MM.1S (cell line): ENCODE measurements at regions not wholly inside any gene's neighbourhood (a gene's known extent, or its start where the extent isn't known, plus 50 kb on each side); places are given as distances from the start of the nearest gene placed in this dataset.
A peak's percentile ranks its signal among the peaks of the same experiment; 100 is the strongest.

ENCODE experiments used
- DNase-seq: peaks from one replicate; pipeline ENCODE4 v3.0.0-alpha.2; 2015
- H2AFZ ChIP-seq: fragments of 300-600 bp; sonication (generic); 2 replicates; pipeline ENCODE4 v1.6.0; 2016; ENCODE audit warnings: antibody characterized with exemption, low read length
- H3F3A ChIP-seq: fragments of 300-600 bp; sonication (generic); 2 replicates; pipeline ENCODE4 v1.6.1; 2016; ENCODE audit warnings: mild to moderate bottlenecking, antibody characterized with exemption, low read length, moderate library complexity, mixed read lengths; ENCODE audit not compliant: insufficient read depth
- H3K27ac ChIP-seq: fragments of 300-600 bp; sonication (generic); 2 replicates; pipeline ENCODE4 v1.5.1; 2016; ENCODE audit warnings: mild to moderate bottlenecking, low read length
- H3K27me3 ChIP-seq: fragments of 300-600 bp; sonication (generic); replicated peaks from 2 replicates; pipeline ENCODE4 v1.6.0; 2016; ENCODE audit warnings: low read length; ENCODE audit not compliant: insufficient read depth
- H3K36me3 ChIP-seq: fragments of 300-600 bp; sonication (generic); replicated peaks from 2 replicates; pipeline ENCODE4 v1.6.1; 2016; ENCODE audit warnings: mild to moderate bottlenecking, low read length, mixed read lengths; ENCODE audit not compliant: insufficient read depth
- H3K4me1 ChIP-seq: fragments of 300-600 bp; sonication (generic); 2 replicates; pipeline ENCODE4 v1.6.1; 2016; ENCODE audit warnings: low read length, mixed read lengths
- H3K4me2 ChIP-seq: fragments of 300-600 bp; sonication (generic); 2 replicates; pipeline ENCODE4 v1.6.0; 2016; ENCODE audit warnings: low read depth, low read length
- H3K4me3 ChIP-seq: fragments of 300-600 bp; sonication (generic); 2 replicates; pipeline ENCODE4 v1.5.1; 2016; ENCODE audit warnings: low read length, mixed read lengths
- H3K79me2 ChIP-seq: fragments of 300-600 bp; sonication (generic); 2 replicates; pipeline ENCODE4 v1.6.1; 2016; ENCODE audit warnings: mixed run types, low read length, mixed read lengths
- H3K9ac ChIP-seq: fragments of 300-600 bp; sonication (generic); 2 replicates; pipeline ENCODE4 v1.6.1; 2016; ENCODE audit warnings: low read length, mixed read lengths
- H3K9me2 ChIP-seq: fragments of 300-600 bp; sonication (generic); replicated peaks from 2 replicates; pipeline ENCODE4 v1.6.1; 2016; ENCODE audit warnings: mild to moderate bottlenecking, low read length, mixed read lengths; ENCODE audit not compliant: insufficient read depth
- H3K9me3 ChIP-seq: fragments of 300-600 bp; sonication (generic); replicated peaks from 2 replicates; pipeline ENCODE4 v1.6.1; 2016; ENCODE audit warnings: mild to moderate bottlenecking, low read length, mixed read lengths; ENCODE audit not compliant: insufficient read depth
- H4K20me1 ChIP-seq: fragments of 300-600 bp; sonication (generic); 2 replicates; pipeline ENCODE4 v1.6.1; 2016; ENCODE audit warnings: mild to moderate bottlenecking, low read length, moderate library complexity, mixed read lengths; ENCODE audit not compliant: insufficient read depth
- EZH2 ChIP-seq: fragments of 300-600 bp; sonication (generic); optimal IDR thresholded peaks from 2 replicates; pipeline ENCODE3; 2017; ENCODE audit warnings: low read depth, mild to moderate bottlenecking, antibody characterized with exemption, low read length, mixed read lengths
- EZH2phosphoT487 ChIP-seq: fragments of 300-600 bp; sonication (generic); IDR thresholded peaks from 2 replicates; pipeline ENCODE4 v1.6.1; 2018; ENCODE audit warnings: antibody characterized with exemption, low read length
- TF ChIP-seq, protein P1 (sequence below): fragments of 300-600 bp; sonication (generic); IDR thresholded peaks from 2 replicates; pipeline ENCODE4 v1.5.1; 2016; ENCODE audit warnings: antibody characterized with exemption, low read length, mixed read lengths

DNA sequence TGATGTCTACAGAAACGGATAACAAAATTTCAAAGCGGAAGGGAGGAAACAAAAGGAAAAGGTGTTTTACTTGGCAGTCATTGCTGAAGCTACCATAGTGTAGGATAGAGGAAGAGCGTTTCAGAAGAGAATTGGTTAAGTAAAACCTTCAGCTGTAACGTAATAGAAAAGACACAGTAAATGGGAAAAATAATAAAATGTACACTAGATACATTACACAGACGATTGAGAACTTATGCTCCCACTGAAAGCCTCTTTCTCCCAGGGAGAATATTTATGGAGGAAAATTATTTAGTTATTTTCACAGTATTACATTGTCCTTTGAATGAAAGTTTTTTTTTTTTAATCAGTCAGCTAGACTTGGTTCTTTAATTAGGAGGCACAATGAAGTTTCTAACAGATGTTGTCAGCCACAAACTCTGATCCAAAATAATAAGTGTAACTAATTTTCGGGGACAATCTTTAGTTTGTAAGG lies 90.7 kb upstream of the PRDM1 start:
- no peak for TF ChIP-seq EZH2
- TF ChIP-seq, protein P1, sequence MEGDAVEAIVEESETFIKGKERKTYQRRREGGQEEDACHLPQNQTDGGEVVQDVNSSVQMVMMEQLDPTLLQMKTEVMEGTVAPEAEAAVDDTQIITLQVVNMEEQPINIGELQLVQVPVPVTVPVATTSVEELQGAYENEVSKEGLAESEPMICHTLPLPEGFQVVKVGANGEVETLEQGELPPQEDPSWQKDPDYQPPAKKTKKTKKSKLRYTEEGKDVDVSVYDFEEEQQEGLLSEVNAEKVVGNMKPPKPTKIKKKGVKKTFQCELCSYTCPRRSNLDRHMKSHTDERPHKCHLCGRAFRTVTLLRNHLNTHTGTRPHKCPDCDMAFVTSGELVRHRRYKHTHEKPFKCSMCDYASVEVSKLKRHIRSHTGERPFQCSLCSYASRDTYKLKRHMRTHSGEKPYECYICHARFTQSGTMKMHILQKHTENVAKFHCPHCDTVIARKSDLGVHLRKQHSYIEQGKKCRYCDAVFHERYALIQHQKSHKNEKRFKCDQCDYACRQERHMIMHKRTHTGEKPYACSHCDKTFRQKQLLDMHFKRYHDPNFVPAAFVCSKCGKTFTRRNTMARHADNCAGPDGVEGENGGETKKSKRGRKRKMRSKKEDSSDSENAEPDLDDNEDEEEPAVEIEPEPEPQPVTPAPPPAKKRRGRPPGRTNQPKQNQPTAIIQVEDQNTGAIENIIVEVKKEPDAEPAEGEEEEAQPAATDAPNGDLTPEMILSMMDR = no peak
- TF ChIP-seq EZH2phosphoT487 = no peak
- Histone ChIP-seq H3F3A (peaks cover 21% of the 10 kb centered on the region), H3K9me3 (no peaks in the 10 kb centered on the region), H3K9ac (peak overlapping the region; percentile 95), H3K4me2 (peak overlapping the region; percentile 91), H3K4me3 (peak overlapping the region; percentile 94), H3K27me3 (peaks cover 31% of the 10 kb centered on the region), H4K20me1 (no peaks in the 10 kb centered on the region), H2AFZ (peak overlapping the region; percentile 68; the same call in 1 of the 2 replicates), H3K36me3 (no peaks in the 10 kb centered on the region), H3K79me2 (peaks cover 89% of the 10 kb centered on the region), H3K4me1 (peaks cover 2% of the 10 kb centered on the region; the same call in 1 of the 2 replicates), H3K9me2 (no peaks in the 10 kb centered on the region), H3K27ac (peak overlapping the region; percentile 88)
- DNase-seq = no peak

DNA sequence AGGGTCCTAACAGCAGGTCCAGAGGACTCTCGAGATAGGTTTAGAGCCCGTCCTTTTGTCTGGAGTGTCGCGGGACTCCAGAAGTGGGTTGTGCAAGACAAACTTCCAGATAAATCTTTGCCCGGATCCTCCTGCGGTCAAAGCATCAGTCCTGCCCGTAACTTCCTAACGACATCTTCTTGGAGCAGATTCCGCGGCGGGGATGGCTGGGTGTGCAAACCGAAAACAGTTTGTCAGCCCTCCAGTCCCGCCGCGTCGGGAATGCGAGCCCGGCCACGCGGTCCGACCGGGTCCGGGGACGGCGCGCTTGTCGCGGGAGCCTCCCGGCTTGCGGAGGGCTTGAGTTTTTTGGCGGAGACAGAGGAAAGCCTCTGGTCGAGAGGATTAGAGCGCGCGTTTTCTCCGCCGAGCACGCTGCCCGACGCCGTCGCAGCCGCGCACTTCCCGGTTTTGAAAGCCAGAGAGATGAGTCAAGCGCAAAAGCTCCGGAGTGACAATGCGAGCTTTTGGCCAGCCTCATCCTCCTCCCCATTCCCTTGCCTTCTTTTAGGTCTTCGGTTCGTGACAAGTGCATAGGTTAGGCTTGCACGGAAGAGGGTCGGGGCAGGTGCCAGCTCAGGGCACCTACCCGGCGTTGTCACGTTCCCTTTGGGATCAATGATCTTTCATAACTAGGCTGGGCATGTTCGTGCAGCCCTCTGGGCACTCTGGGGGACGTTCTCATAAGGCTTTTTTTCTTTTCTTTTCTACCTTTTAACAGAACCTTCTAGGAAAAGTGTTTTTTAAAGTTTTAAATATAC lies 91.3 kb upstream of the PRDM1 start:
- Histone ChIP-seq H3F3A (peaks cover 21% of the 10 kb centered on the region), H4K20me1 (no peaks in the 10 kb centered on the region), H3K36me3 (no peaks in the 10 kb centered on the region), H3K9me2 (no peaks in the 10 kb centered on the region), H3K79me2 (peaks cover 84% of the 10 kb centered on the region), H2AFZ (peak overlapping the region; percentile 68), H3K27ac (peak overlapping the region; percentile 88), H3K9me3 (no peaks in the 10 kb centered on the region), H3K27me3 (peaks cover 37% of the 10 kb centered on the region), H3K4me2 (peak overlapping the region; percentile 91), H3K4me3 (peak overlapping the region; percentile 94), H3K9ac (peak overlapping the region; percentile 95), H3K4me1 (peaks cover 2% of the 10 kb centered on the region; the same call in 1 of the 2 replicates)
- peak; percentile 46 for DNase-seq
- TF ChIP-seq EZH2phosphoT487 (no peak), EZH2 (no peak)
- TF ChIP-seq, protein P1 = no peak

DNA sequence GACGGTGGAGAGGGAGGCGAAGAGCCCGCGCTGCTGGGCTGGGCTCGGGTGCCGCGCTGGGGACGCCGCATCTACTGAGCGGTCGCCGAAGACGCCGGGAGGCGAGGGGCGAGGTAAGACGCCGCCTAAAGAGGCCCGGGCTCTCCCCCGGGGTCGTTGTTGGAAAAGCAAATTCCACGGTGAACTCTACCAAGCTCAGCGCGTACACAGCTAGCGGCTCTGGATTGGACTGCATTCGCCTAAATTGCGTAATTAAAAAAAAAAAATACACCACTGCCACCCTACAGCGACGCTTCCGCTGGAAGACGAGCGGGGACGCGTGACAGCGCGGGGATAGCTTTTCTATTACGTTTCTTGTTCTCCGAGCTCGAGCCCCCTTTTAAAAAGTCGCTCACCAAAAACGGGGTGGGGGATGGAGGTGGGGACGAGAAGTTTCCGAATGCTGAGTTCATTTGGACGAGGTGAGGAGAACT lies 92.0 kb upstream of the PRDM1 start:
- Histone ChIP-seq H3K9ac (peak overlapping the region; percentile 95), H3K27ac (peak overlapping the region; percentile 88), H3K79me2 (peaks cover 77% of the 10 kb centered on the region), H3F3A (peaks cover 21% of the 10 kb centered on the region), H3K9me3 (no peaks in the 10 kb centered on the region), H3K4me1 (peaks cover 2% of the 10 kb centered on the region; the same call in 1 of the 2 replicates), H3K4me2 (peak overlapping the region; percentile 91), H3K27me3 (peaks cover 38% of the 10 kb centered on the region), H2AFZ (peak overlapping the region; percentile 68), H3K4me3 (peak overlapping the region; percentile 94), H3K36me3 (no peaks in the 10 kb centered on the region), H3K9me2 (no peaks in the 10 kb centered on the region), H4K20me1 (no peaks in the 10 kb centered on the region)
- DNase-seq = peak; percentile 60
- TF ChIP-seq, protein P1 = no peak
- TF ChIP-seq EZH2phosphoT487 = no peak
- TF ChIP-seq EZH2 = no peak
